Thyroid gland (tissue), 4 donors: ENCODE measurements at regions not wholly inside any gene's neighbourhood (a gene's known extent, or its start where the extent isn't known, plus 50 kb on each side); places are given as distances from the start of the nearest gene placed in this dataset.

Source experiments
- CTCF ChIP-seq, 6 experiments: fragments of 200-600 bp in 3 of 6; fragments of 450-650 bp in 3 of 6; sonication (generic) in 3 of 6; IDR thresholded peaks; one replicate each; pipeline ENCODE4 v1.5.1; 2016 to 2019; ENCODE audit warnings: antibody characterized with exemption in 6 of 6, mild to moderate bottlenecking in 2 of 6, inconsistent platforms in 1 of 6, moderate library complexity in 1 of 6
- POLR2A ChIP-seq, 2 donors: fragments of 450-650 bp; IDR thresholded peaks; one replicate each; pipeline ENCODE4 v1.6.1; 2017; ENCODE audit warnings: antibody characterized with exemption in 2 of 2, mild to moderate bottlenecking in 2 of 2, moderate library complexity in 1 of 2

- TF ChIP-seq CTCF (IDR thresholded peaks at IDR 0.05) (no peak), POLR2A (IDR thresholded peaks at IDR 0.05) (no peak)
These were observed 280.8 kb upstream of the RGPD4 start for GRCh38 chr2:107545851-107546250.
